HEK293 (cell line): ENCODE measurements at regions not wholly inside any gene's neighbourhood (a gene's known extent, or its start where the extent isn't known, plus 50 kb on each side); places are given as distances from the start of the nearest gene placed in this dataset.

Experiments used
- CTCF ChIA-PET: fragments of 350-600 bp; formaldehyde crosslinking; extraction: SDS; loops from one replicate; lab custom pipeline; 2021; ENCODE audit warnings: antibody characterized with exemption; lab: Yijun Ruan, JAX
- POLR2A ChIA-PET: fragments of 300-600 bp; formaldehyde crosslinking; extraction: SDS; loops from one replicate; lab custom pipeline; 2020; ENCODE audit warnings: antibody characterized with exemption, inconsistent platforms; lab: Yijun Ruan, JAX
- H3K27ac ChIP-seq: fragments of 200-500 bp; sonication (Bioruptor generic); 2 replicates; pipeline ENCODE4 v1.5.1; 2014; ENCODE audit warnings: low read depth, low read length, control low read depth, inconsistent platforms; ENCODE audit errors: extremely low read depth
- H3K36me3 ChIP-seq, 2 experiments: fragments of 200-500 bp in 1 of 2; sonication (Bioruptor generic) in 1 of 2; 1 replicate in 1 of 2; 2 replicates in 1 of 2; pipeline ENCODE4 v1.5.1; 2014 to 2017; ENCODE audit warnings: inconsistent platforms in 2 of 2, low read length in 2 of 2; ENCODE audit not compliant: control insufficient read depth in 2 of 2, insufficient read depth in 1 of 2
- H3K4me1 ChIP-seq: fragments of 200-500 bp; sonication (Bioruptor generic); 2 replicates; pipeline ENCODE4 v1.5.1; 2014; ENCODE audit warnings: mild to moderate bottlenecking, low read length, inconsistent platforms; ENCODE audit not compliant: control insufficient read depth, insufficient read depth
- H3K4me3 ChIP-seq: 2 replicates; pipeline ENCODE4 v1.5.1; 2011; ENCODE audit warnings: low read depth, mild to moderate bottlenecking, control low read depth, low read length, moderate library complexity
- H3K9me3 ChIP-seq: fragments of 200-500 bp; sonication (Bioruptor generic); 2 replicates; pipeline ENCODE4 v1.5.1; 2014; ENCODE audit warnings: low read depth, low read length, inconsistent platforms; ENCODE audit not compliant: control insufficient read depth, insufficient read depth
- GFI1B ChIP-seq: fragments of 450-650 bp; formaldehyde crosslinking; IDR thresholded peaks from 2 replicates; pipeline ENCODE4 v1.5.1; 2016; ENCODE audit warnings: missing biosample characterization, missing genetic modification characterization
- GLIS1 ChIP-seq: fragments of 450-650 bp; formaldehyde crosslinking; IDR thresholded peaks from 2 replicates; pipeline ENCODE4 v1.5.1; 2016; ENCODE audit warnings: missing biosample characterization, missing genetic modification characterization
- HOXC10 ChIP-seq: sonication (generic); formaldehyde crosslinking; IDR thresholded peaks from 2 replicates; pipeline ENCODE4 v1.8.1; 2023; ENCODE audit warnings: mild to moderate bottlenecking, missing genetic modification reagents
- HOXD13 ChIP-seq: sonication (generic); formaldehyde crosslinking; IDR thresholded peaks from 2 replicates; pipeline ENCODE4 v1.8.0; 2022; ENCODE audit warnings: missing genetic modification reagents, borderline replicate concordance
- KLF1 ChIP-seq: fragments of 450-650 bp; formaldehyde crosslinking; IDR thresholded peaks from 2 replicates; pipeline ENCODE4 v1.5.1; 2016; ENCODE audit warnings: missing biosample characterization, missing genetic modification characterization
- OVOL3 ChIP-seq: fragments of 450-650 bp; formaldehyde crosslinking; IDR thresholded peaks from 2 replicates; pipeline ENCODE4 v1.5.1; 2016; ENCODE audit warnings: missing biosample characterization, missing genetic modification characterization
- ZBTB26 ChIP-seq: fragments of 450-650 bp; formaldehyde crosslinking; optimal IDR thresholded peaks from 2 replicates; pipeline ENCODE3; 2016; ENCODE audit warnings: missing biosample characterization, mild to moderate bottlenecking, missing genetic modification characterization
- ZBTB6 ChIP-seq: fragments of 450-650 bp; formaldehyde crosslinking; IDR thresholded peaks from 2 replicates; pipeline ENCODE4 v1.5.1; 2017; ENCODE audit warnings: missing biosample characterization, missing genetic modification characterization
- ZBTB8A ChIP-seq: fragments of 450-650 bp; formaldehyde crosslinking; IDR thresholded peaks from 2 replicates; pipeline ENCODE4 v1.5.1; 2016; ENCODE audit warnings: missing biosample characterization, missing genetic modification characterization
- ZEB2 ChIP-seq: fragments of 450-650 bp; formaldehyde crosslinking; IDR thresholded peaks from 2 replicates; pipeline ENCODE4 v1.5.1; 2016; ENCODE audit warnings: missing biosample characterization, missing genetic modification characterization
- ZFP3 ChIP-seq: fragments of 450-650 bp; formaldehyde crosslinking; IDR thresholded peaks from 2 replicates; pipeline ENCODE4 v1.5.1; 2016; ENCODE audit warnings: low read depth, missing biosample characterization, missing genetic modification characterization
- ZNF10 ChIP-seq: fragments of 450-650 bp; formaldehyde crosslinking; IDR thresholded peaks from 2 replicates; pipeline ENCODE4 v1.5.1; 2017; ENCODE audit warnings: missing biosample characterization, missing genetic modification characterization
- ZNF133 ChIP-seq: fragments of 450-650 bp; formaldehyde crosslinking; IDR thresholded peaks from 2 replicates; pipeline ENCODE4 v1.5.1; 2016; ENCODE audit warnings: missing biosample characterization, missing genetic modification characterization
- ZNF140 ChIP-seq: fragments of 450-650 bp; formaldehyde crosslinking; IDR thresholded peaks from 2 replicates; pipeline ENCODE4 v1.5.1; 2016; ENCODE audit warnings: missing biosample characterization, missing genetic modification characterization
- ZNF157 ChIP-seq: fragments of 450-650 bp; formaldehyde crosslinking; IDR thresholded peaks from 2 replicates; pipeline ENCODE4 v1.5.1; 2016; ENCODE audit warnings: missing biosample characterization, missing genetic modification characterization
- ZNF19 ChIP-seq: fragments of 450-650 bp; formaldehyde crosslinking; IDR thresholded peaks from 2 replicates; pipeline ENCODE4; 2016; ENCODE audit warnings: missing biosample characterization, missing genetic modification characterization, low read depth
- ZNF426 ChIP-seq: fragments of 450-650 bp; formaldehyde crosslinking; IDR thresholded peaks from 2 replicates; pipeline ENCODE4 v1.5.1; 2017; ENCODE audit warnings: missing biosample characterization, missing genetic modification characterization, mild to moderate bottlenecking, inconsistent platforms, moderate library complexity
- ZNF626 ChIP-seq: fragments of 450-650 bp; sonication (Bioruptor Pico); formaldehyde crosslinking; IDR thresholded peaks from 2 replicates; pipeline ENCODE4 v1.5.1; 2018; ENCODE audit warnings: missing biosample characterization, missing genetic modification characterization, inconsistent platforms
- ZNF785 ChIP-seq: fragments of 450-650 bp; formaldehyde crosslinking; IDR thresholded peaks from 2 replicates; pipeline ENCODE4 v1.5.1; 2016; ENCODE audit warnings: missing biosample characterization, missing genetic modification characterization
- ZSCAN16 ChIP-seq: fragments of 450-650 bp; formaldehyde crosslinking; IDR thresholded peaks from 2 replicates; pipeline ENCODE4 v1.5.1; 2016; ENCODE audit warnings: missing biosample characterization, missing genetic modification characterization
- TF ChIP-seq, protein P1 (sequence below): fragments of 450-650 bp; formaldehyde crosslinking; conservative IDR thresholded peaks from 2 replicates; pipeline ENCODE4 v1.5.1; 2016; ENCODE audit warnings: low read depth, missing biosample characterization, missing genetic modification characterization
- TF ChIP-seq, protein P2 (sequence below): fragments of 450-650 bp; formaldehyde crosslinking; IDR thresholded peaks from 2 replicates; pipeline ENCODE4 v1.5.1; 2016; ENCODE audit warnings: missing biosample characterization, missing genetic modification characterization
- TF ChIP-seq, protein P3 (sequence below): fragments of 450-650 bp; formaldehyde crosslinking; IDR thresholded peaks from 2 replicates; pipeline ENCODE4 v1.5.1; 2017; ENCODE audit warnings: missing biosample characterization, missing genetic modification characterization

GRCh38 chr4:64520421-64520820, 111.2 kb upstream of the TECRL start:
- CTCF ChIA-PET, result no interaction called here
- POLR2A ChIA-PET, result no interaction called here
- H3K27ac ChIP-seq, result no peak overlapping the region

GRCh38 chr4:64518600-64518999, 109.3 kb upstream of the TECRL start:
- POLR2A ChIA-PET, result no interaction called here
- H3K9me3 ChIP-seq, result no peaks in the 10 kb centered on the region
- no peaks in the 10 kb centered on the region for H3K36me3 ChIP-seq
- H3K27ac ChIP-seq, result no peak overlapping the region
- CTCF ChIA-PET, result interaction anchor here (0.7 kb wide), 1 partner anchor 20 kb away, joined by 3 read pairs; no protein-coding TSS in a partner anchor
- no peak overlapping the region for H3K4me3 ChIP-seq
- H3K4me1 ChIP-seq, result no peaks in the 10 kb centered on the region
- no peak for TF ChIP-seq KLF1 (tag by site-specific recombination)
- TF ChIP-seq, protein P1, sequence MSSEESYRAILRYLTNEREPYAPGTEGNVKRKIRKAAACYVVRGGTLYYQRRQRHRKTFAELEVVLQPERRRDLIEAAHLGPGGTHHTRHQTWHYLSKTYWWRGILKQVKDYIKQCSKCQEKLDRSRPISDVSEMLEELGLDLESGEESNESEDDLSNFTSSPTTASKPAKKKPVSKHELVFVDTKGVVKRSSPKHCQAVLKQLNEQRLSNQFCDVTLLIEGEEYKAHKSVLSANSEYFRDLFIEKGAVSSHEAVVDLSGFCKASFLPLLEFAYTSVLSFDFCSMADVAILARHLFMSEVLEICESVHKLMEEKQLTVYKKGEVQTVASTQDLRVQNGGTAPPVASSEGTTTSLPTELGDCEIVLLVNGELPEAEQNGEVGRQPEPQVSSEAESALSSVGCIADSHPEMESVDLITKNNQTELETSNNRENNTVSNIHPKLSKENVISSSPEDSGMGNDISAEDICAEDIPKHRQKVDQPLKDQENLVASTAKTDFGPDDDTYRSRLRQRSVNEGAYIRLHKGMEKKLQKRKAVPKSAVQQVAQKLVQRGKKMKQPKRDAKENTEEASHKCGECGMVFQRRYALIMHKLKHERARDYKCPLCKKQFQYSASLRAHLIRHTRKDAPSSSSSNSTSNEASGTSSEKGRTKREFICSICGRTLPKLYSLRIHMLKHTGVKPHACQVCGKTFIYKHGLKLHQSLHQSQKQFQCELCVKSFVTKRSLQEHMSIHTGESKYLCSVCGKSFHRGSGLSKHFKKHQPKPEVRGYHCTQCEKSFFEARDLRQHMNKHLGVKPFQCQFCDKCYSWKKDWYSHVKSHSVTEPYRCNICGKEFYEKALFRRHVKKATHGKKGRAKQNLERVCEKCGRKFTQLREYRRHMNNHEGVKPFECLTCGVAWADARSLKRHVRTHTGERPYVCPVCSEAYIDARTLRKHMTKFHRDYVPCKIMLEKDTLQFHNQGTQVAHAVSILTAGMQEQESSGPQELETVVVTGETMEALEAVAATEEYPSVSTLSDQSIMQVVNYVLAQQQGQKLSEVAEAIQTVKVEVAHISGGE (tag by site-specific recombination), result no peak
- no peak for TF ChIP-seq ZNF426 (tag by site-specific recombination)
- no peak for TF ChIP-seq ZNF10 (tag by site-specific recombination)
- TF ChIP-seq, protein P2, sequence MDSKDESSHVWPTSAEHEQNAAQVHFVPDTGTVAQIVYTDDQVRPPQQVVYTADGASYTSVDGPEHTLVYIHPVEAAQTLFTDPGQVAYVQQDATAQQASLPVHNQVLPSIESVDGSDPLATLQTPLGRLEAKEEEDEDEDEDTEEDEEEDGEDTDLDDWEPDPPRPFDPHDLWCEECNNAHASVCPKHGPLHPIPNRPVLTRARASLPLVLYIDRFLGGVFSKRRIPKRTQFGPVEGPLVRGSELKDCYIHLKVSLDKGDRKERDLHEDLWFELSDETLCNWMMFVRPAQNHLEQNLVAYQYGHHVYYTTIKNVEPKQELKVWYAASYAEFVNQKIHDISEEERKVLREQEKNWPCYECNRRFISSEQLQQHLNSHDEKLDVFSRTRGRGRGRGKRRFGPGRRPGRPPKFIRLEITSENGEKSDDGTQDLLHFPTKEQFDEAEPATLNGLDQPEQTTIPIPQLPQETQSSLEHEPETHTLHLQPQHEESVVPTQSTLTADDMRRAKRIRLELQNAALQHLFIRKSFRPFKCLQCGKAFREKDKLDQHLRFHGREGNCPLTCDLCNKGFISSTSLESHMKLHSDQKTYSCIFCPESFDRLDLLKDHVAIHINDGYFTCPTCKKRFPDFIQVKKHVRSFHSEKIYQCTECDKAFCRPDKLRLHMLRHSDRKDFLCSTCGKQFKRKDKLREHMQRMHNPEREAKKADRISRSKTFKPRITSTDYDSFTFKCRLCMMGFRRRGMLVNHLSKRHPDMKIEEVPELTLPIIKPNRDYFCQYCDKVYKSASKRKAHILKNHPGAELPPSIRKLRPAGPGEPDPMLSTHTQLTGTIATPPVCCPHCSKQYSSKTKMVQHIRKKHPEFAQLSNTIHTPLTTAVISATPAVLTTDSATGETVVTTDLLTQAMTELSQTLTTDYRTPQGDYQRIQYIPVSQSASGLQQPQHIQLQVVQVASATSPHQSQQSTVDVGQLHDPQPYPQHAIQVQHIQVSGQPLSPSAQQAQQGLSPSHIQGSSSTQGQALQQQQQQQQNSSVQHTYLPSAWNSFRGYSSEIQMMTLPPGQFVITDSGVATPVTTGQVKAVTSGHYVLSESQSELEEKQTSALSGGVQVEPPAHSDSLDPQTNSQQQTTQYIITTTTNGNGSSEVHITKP (tag by site-specific recombination), result no peak
- TF ChIP-seq ZSCAN16 (tag by site-specific recombination), result no peak
- TF ChIP-seq ZBTB26 (tag by site-specific recombination), result no peak
- TF ChIP-seq GLIS1 (tag by site-specific recombination), result no peak
- no peak for TF ChIP-seq HOXC10 (CRISPR knock-in tag)

More at GRCh38 chr4:64520421-64520820, 111.2 kb upstream of the TECRL start:
- H3K36me3 ChIP-seq, result no peaks in the 10 kb centered on the region
- TF ChIP-seq HOXD13 (no peak), ZBTB6 (tag by site-specific recombination) (no peak), ZFP3 (tag by site-specific recombination) (no peak), OVOL3 (tag by site-specific recombination) (no peak), ZNF19 (tag by site-specific recombination) (no peak), GFI1B (tag by site-specific recombination) (no peak), ZEB2 (tag by site-specific recombination) (no peak), ZBTB26 (tag by site-specific recombination) (no peak), ZNF157 (tag by site-specific recombination) (no peak), ZNF785 (tag by site-specific recombination) (no peak), ZNF626 (tag by site-specific recombination) (no peak), ZNF140 (no peak), ZBTB8A (tag by site-specific recombination) (no peak), ZNF133 (tag by site-specific recombination) (no peak)
- TF ChIP-seq, protein P3, sequence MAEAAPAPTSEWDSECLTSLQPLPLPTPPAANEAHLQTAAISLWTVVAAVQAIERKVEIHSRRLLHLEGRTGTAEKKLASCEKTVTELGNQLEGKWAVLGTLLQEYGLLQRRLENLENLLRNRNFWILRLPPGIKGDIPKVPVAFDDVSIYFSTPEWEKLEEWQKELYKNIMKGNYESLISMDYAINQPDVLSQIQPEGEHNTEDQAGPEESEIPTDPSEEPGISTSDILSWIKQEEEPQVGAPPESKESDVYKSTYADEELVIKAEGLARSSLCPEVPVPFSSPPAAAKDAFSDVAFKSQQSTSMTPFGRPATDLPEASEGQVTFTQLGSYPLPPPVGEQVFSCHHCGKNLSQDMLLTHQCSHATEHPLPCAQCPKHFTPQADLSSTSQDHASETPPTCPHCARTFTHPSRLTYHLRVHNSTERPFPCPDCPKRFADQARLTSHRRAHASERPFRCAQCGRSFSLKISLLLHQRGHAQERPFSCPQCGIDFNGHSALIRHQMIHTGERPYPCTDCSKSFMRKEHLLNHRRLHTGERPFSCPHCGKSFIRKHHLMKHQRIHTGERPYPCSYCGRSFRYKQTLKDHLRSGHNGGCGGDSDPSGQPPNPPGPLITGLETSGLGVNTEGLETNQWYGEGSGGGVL (tag by site-specific recombination), result no peak
- no peaks in the 10 kb centered on the region for H3K4me1 ChIP-seq
- no peaks in the 10 kb centered on the region for H3K9me3 ChIP-seq
- H3K4me3 ChIP-seq, result no peak overlapping the region
